Neural crest cell (in vitro differentiated cells): ENCODE measurements at regions not wholly inside any gene's neighbourhood (a gene's known extent, or its start where the extent isn't known, plus 50 kb on each side); places are given as distances from the start of the nearest gene placed in this dataset.

ENCODE experiments used
- DNase-seq: peaks from one replicate; pipeline ENCODE4 v3.0.0; 2021; ENCODE audit warnings: low read depth, mixed read lengths, low spot score
- H3K27ac Mint-ChIP-seq: one replicate; pipeline ENCODE4 v1.8.0; 2021; ENCODE audit warnings: mild to moderate bottlenecking, mixed read lengths; ENCODE audit not compliant: unreplicated experiment
- H3K27me3 Mint-ChIP-seq: 2 replicates; pipeline ENCODE4 v1.8.0; 2021; ENCODE audit warnings: low read depth, mild to moderate bottlenecking, mixed read lengths
- H3K36me3 Mint-ChIP-seq: 2 replicates; pipeline ENCODE4 v1.8.0; 2021; ENCODE audit warnings: low read depth, mild to moderate bottlenecking, mixed read lengths
- H3K4me1 Mint-ChIP-seq: 2 replicates; pipeline ENCODE4 v1.8.0; 2021; ENCODE audit warnings: mixed read lengths
- H3K4me3 Mint-ChIP-seq: one replicate; pipeline ENCODE4 v1.8.0; 2021; ENCODE audit warnings: mild to moderate bottlenecking, mixed read lengths
- H3K9me3 Mint-ChIP-seq: 2 replicates; pipeline ENCODE4 v1.8.0; 2021; ENCODE audit warnings: mixed read lengths
- CTCF ChIP-seq: fragments of 200-600 bp; sonication (generic); conservative IDR thresholded peaks from 2 replicates; pipeline ENCODE4 v1.5.0; 2021; ENCODE audit warnings: antibody characterized with exemption, mild to moderate bottlenecking

GRCh38 chr7:93040355-93040754 lies 77.4 kb downstream of the SAMD9 start:
- no peak for TF ChIP-seq CTCF
- H3K27ac Mint-ChIP-seq = no peak overlapping the region
- no peaks in the 10 kb centered on the region for H3K36me3 Mint-ChIP-seq
- DNase-seq = no peak
- no peak overlapping the region for H3K4me3 Mint-ChIP-seq
- H3K4me1 Mint-ChIP-seq = peaks cover 22% of the 10 kb centered on the region
- peaks cover 3% of the 10 kb centered on the region for H3K9me3 Mint-ChIP-seq
- no peaks in the 10 kb centered on the region for H3K27me3 Mint-ChIP-seq

- no peak for DNase-seq
- Mint-ChIP-seq H3K4me1 (peaks cover 17% of the 10 kb centered on the region), H3K27ac (no peak overlapping the region), H3K36me3 (no peaks in the 10 kb centered on the region), H3K27me3 (peaks cover under 1% of the 10 kb centered on the region), H3K9me3 (peaks cover 3% of the 10 kb centered on the region), H3K4me3 (no peak overlapping the region)
- no peak for TF ChIP-seq CTCF
These were observed 78.0 kb downstream of the SAMD9 start for GRCh38 chr7:93039786-93040185.

- no peak overlapping the region for H3K27ac Mint-ChIP-seq
- peaks cover 3% of the 10 kb centered on the region for H3K9me3 Mint-ChIP-seq
- no peak for DNase-seq
- H3K36me3 Mint-ChIP-seq = no peaks in the 10 kb centered on the region
- H3K4me3 Mint-ChIP-seq = no peak overlapping the region
- peaks cover 12% of the 10 kb centered on the region for H3K4me1 Mint-ChIP-seq
- no peak for TF ChIP-seq CTCF
- H3K27me3 Mint-ChIP-seq = peaks cover 4% of the 10 kb centered on the region
These were observed 78.5 kb downstream of the SAMD9 start for GRCh38 chr7:93039282-93039681.

- peaks cover 7% of the 10 kb centered on the region for H3K27me3 Mint-ChIP-seq
- H3K27ac Mint-ChIP-seq = no peak overlapping the region
- no peak overlapping the region for H3K4me3 Mint-ChIP-seq
- H3K36me3 Mint-ChIP-seq = no peaks in the 10 kb centered on the region
- DNase-seq = no peak
- H3K4me1 Mint-ChIP-seq = no peaks in the 10 kb centered on the region
- TF ChIP-seq CTCF = no peak
- H3K9me3 Mint-ChIP-seq = peaks cover 7% of the 10 kb centered on the region
These were observed 81.0 kb downstream of the SAMD9 start for GRCh38 chr7:93036807-93037206.

GRCh38 chr7:93036149-93036640 lies 81.6 kb downstream of the SAMD9 start:
- Mint-ChIP-seq H3K4me3 (no peak overlapping the region), H3K9me3 (peaks cover 10% of the 10 kb centered on the region), H3K4me1 (no peaks in the 10 kb centered on the region), H3K27me3 (peaks cover 7% of the 10 kb centered on the region), H3K36me3 (no peaks in the 10 kb centered on the region), H3K27ac (no peak overlapping the region)
- TF ChIP-seq CTCF = no peak
- no peak for DNase-seq

- no peak for DNase-seq
- no peaks in the 10 kb centered on the region for H3K4me1 Mint-ChIP-seq
- H3K27me3 Mint-ChIP-seq = peaks cover 7% of the 10 kb centered on the region
- H3K9me3 Mint-ChIP-seq = peaks cover 10% of the 10 kb centered on the region
- H3K4me3 Mint-ChIP-seq = no peak overlapping the region
- H3K36me3 Mint-ChIP-seq = no peaks in the 10 kb centered on the region
- no peak for TF ChIP-seq CTCF
- H3K27ac Mint-ChIP-seq = no peak overlapping the region
These were observed 86.0 kb downstream of the SAMD9 start for GRCh38 chr7:93031795-93032194.
